Endothelial cell of umbilical vein (primary cell): ENCODE measurements at regions not wholly inside any gene's neighbourhood (a gene's known extent, or its start where the extent isn't known, plus 50 kb on each side); places are given as distances from the start of the nearest gene placed in this dataset.

Source experiments
- BruUV-seq: library from RNA; stranded (reverse); fragments of 400-500 nt; replicated peaks from 2 replicates; lab custom pipeline; 2021; lab: Mats Ljungman, UMichigan
- CTCF ChIA-PET: fragments of 300-600, 350-600 bp; sonication (Branson Sonifier 250); formaldehyde crosslinking; loops from one replicate; lab custom pipeline; 2021; ENCODE audit warnings: antibody characterized with exemption, inconsistent platforms; lab: Charles Lee
- POLR2A ChIA-PET: fragments of 300-600, 350-600 bp; sonication (Branson Sonifier 250); formaldehyde crosslinking; loops from one replicate; lab custom pipeline; 2021; ENCODE audit warnings: antibody characterized with exemption, inconsistent platforms; lab: Charles Lee
- DNase-seq: peaks from one replicate; pipeline ENCODE4 v3.0.0-alpha.2; 2011; ENCODE audit warnings: low read depth, low spot score
- FAIRE-seq: peaks from 2 replicates; lab custom pipeline; 2011; peaks lifted over from hg19 to GRCh38; lab: Jason Lieb, UNC
- H2AFZ ChIP-seq: 2 replicates; pipeline ENCODE4 v1.6.0; 2012; ENCODE audit warnings: low read depth, low read length, control low read depth, inconsistent platforms
- H3K27ac ChIP-seq: 2 replicates; pipeline ENCODE4 v1.5.1; 2011; ENCODE audit warnings: low read depth, mild to moderate bottlenecking, control low read depth, low read length, moderate library complexity; ENCODE audit not compliant: insufficient read depth
- H3K27me3 ChIP-seq, 2 experiments: 2 replicates each; pipeline versions ENCODE4 v1.6.0 to v1.6.1; 2011; ENCODE audit warnings: low read length in 2 of 2, mixed read lengths in 1 of 2; ENCODE audit not compliant: control insufficient read depth in 2 of 2, insufficient read depth in 2 of 2
- H3K36me3 ChIP-seq, 2 experiments: 2 replicates in 1 of 2; 3 replicates in 1 of 2; pipeline ENCODE4 v1.5.1; 2011; ENCODE audit warnings: low read length in 2 of 2, mild to moderate bottlenecking in 1 of 2, moderate library complexity in 1 of 2; ENCODE audit not compliant: control insufficient read depth in 2 of 2, insufficient read depth in 2 of 2; ENCODE audit errors: extremely low read depth in 1 of 2
- H3K4me1 ChIP-seq: 3 replicates; pipeline ENCODE4 v1.5.1; 2011; ENCODE audit warnings: mild to moderate bottlenecking, low read length; ENCODE audit not compliant: control insufficient read depth, insufficient read depth; ENCODE audit errors: extremely low read depth
- H3K4me2 ChIP-seq: 2 replicates; pipeline ENCODE4 v1.6.1; 2011; ENCODE audit warnings: low read length, control low read depth, mixed read lengths; ENCODE audit not compliant: insufficient read depth
- H3K4me3 ChIP-seq, 3 experiments: fragments of 200-600 bp in 1 of 3; sonication (generic), shearing (Covaris generic) in 1 of 3; replicated peaks in 1 of 3; 2 replicates each; pipeline ENCODE4 v1.5.1; 2011 to 2016; ENCODE audit warnings: control low read depth in 3 of 3, low read length in 3 of 3, mild to moderate bottlenecking in 2 of 3, inconsistent platforms in 1 of 3, low read depth in 1 of 3, moderate library complexity in 1 of 3; ENCODE audit not compliant: insufficient read depth in 1 of 3
- H3K79me2 ChIP-seq: 2 replicates; pipeline ENCODE4 v1.6.0; 2012; ENCODE audit warnings: low read length, inconsistent platforms; ENCODE audit not compliant: control insufficient read depth, insufficient read depth
- H3K9ac ChIP-seq: replicated peaks from 2 replicates; pipeline ENCODE3; 2011; ENCODE audit warnings: low read length, control low read depth; ENCODE audit not compliant: insufficient read depth; ENCODE audit errors: extremely low read depth
- H3K9me1 ChIP-seq: replicated peaks from 3 replicates; pipeline ENCODE4 v1.6.0; 2011; ENCODE audit warnings: mild to moderate bottlenecking, low read length; ENCODE audit not compliant: control insufficient read depth, insufficient read depth; ENCODE audit errors: extremely low read depth
- H3K9me3 ChIP-seq: replicated peaks from 2 replicates; pipeline ENCODE4 v1.5.1; 2012; ENCODE audit warnings: low read length, inconsistent platforms; ENCODE audit not compliant: control insufficient read depth, insufficient read depth
- H4K20me1 ChIP-seq: replicated peaks from 2 replicates; pipeline ENCODE3; 2011; ENCODE audit warnings: mild to moderate bottlenecking, low read length; ENCODE audit not compliant: control insufficient read depth, insufficient read depth; ENCODE audit errors: extremely low read depth
- EZH2 ChIP-seq: IDR thresholded peaks from 2 replicates; pipeline ENCODE4 v1.6.1; 2012; ENCODE audit warnings: borderline replicate concordance, low read depth, mild to moderate bottlenecking, moderate library complexity, low read length, inconsistent platforms; ENCODE audit not compliant: severe bottlenecking
- FOS ChIP-seq: IDR thresholded peaks from 2 replicates; pipeline ENCODE4 v1.6.1; 2011; ENCODE audit warnings: mild to moderate bottlenecking, low read length, moderate library complexity, borderline replicate concordance; ENCODE audit not compliant: insufficient read depth
- GATA2 ChIP-seq: IDR thresholded peaks from 2 replicates; pipeline ENCODE4 v1.7.0; 2011; ENCODE audit warnings: low read depth, mild to moderate bottlenecking, moderate library complexity, mixed read lengths, low read length; ENCODE audit not compliant: insufficient read length, insufficient read depth
- JUN ChIP-seq: IDR thresholded peaks from 2 replicates; pipeline ENCODE4 v1.6.1; 2011; ENCODE audit warnings: borderline replicate concordance, low read depth; ENCODE audit not compliant: insufficient read length, insufficient read depth
- MYC ChIP-seq: IDR thresholded peaks from one replicate; pipeline ENCODE4 v1.6.1; 2011; ENCODE audit warnings: mild to moderate bottlenecking, low read depth, low read length
- POLR2A ChIP-seq: IDR thresholded peaks from 2 replicates; pipeline ENCODE4 v1.6.1; 2012; ENCODE audit warnings: low read depth, mild to moderate bottlenecking, control low read depth, low read length
- POLR2AphosphoS5 ChIP-seq: IDR thresholded peaks from 2 replicates; pipeline ENCODE4 v1.6.1; 2012; ENCODE audit warnings: low read depth, mild to moderate bottlenecking, control low read depth, low read length, moderate library complexity; ENCODE audit not compliant: insufficient read depth
- dilution Hi-C: fragments of 300-500 bp; cut with MboI; formaldehyde crosslinking; loops from one replicate; pipeline ENCODE4 v1.15.0; 2019; ENCODE audit warnings: low sequenced_read_pairs; ENCODE audit not compliant: extremely low pct_ligation_motif_present
- intact Hi-C: fragments of 100-400 bp; cut with micrococcal nuclease; formaldehyde crosslinking; loops from one replicate; pipeline ENCODE4 v1.10.0; 2022
- TF ChIP-seq, protein P1 (sequence below): IDR thresholded peaks from 2 replicates; pipeline ENCODE4 v1.6.1; 2011; ENCODE audit not compliant: insufficient read depth, insufficient read length
- TF ChIP-seq, protein P2 (sequence below), 2 donors: IDR thresholded peaks; 1 replicate in 1 of 2; 2 replicates in 1 of 2; pipeline ENCODE4 v1.5.1; 2011; ENCODE audit warnings: low read length in 2 of 2, mild to moderate bottlenecking in 2 of 2, moderate library complexity in 2 of 2, control low read depth in 1 of 2, inconsistent platforms in 1 of 2, low read depth in 1 of 2; ENCODE audit not compliant: insufficient read depth in 1 of 2; ENCODE audit errors: extremely low read depth in 1 of 2

DNA sequence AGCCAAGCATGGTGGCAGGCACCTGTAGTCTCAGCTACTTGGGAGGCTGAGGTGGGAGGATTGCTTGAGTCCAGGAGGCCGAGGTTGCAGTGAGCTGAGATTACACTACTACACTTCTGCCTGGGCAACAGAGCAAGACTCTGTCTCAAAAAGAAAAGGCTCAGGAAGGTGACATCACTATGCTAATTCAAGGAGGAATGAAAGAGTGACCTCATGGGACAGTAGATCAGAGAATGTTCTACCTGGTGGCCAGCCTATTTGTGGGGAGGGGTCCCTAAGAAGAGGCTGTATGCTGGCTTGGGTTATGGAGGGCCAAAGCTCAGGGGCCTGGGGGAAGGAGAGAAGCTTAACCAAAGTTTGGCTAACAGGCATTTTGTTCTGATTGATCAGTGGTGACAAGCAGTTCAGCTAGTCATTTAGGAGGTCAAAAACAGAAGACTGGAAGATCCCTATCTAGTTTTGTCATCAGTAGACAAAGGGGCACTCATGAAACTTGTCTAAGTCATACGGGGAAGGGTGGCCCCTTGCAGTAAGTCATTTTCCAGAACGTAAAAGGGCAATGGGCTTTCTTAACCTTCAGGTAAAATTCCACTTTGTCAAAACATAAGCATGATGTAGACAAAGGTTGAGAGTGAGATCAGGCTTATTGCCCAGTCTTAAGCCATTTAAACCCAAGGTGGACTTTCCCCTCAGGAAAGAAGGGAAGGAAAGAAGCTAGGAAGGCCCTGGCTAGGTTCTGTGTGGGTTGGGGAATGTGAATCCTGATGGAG is 60.8 kb upstream of the EEA1 start:
- DNase-seq (no peak), FAIRE-seq (peak; percentile 24)
- Histone ChIP-seq H3K9me1 (no peaks in the 10 kb centered on the region), H3K27me3 (no peaks in the 10 kb centered on the region), H3K36me3 (no peaks in the 10 kb centered on the region), H4K20me1 (no peaks in the 10 kb centered on the region), H2AFZ (no peak overlapping the region), H3K4me2 (no peak overlapping the region), H3K9me3 (no peaks in the 10 kb centered on the region), H3K4me3 (no peak overlapping the region), H3K79me2 (no peaks in the 10 kb centered on the region), H3K9ac (no peak overlapping the region), H3K4me1 (peaks cover 4% of the 10 kb centered on the region), H3K27ac (no peak overlapping the region)
- no peak for TF ChIP-seq POLR2A
- no peak for TF ChIP-seq FOS
- no peak for TF ChIP-seq GATA2
- ChIA-PET CTCF (interaction anchor here (2.9 to 6.0 kb wide), 4 partner anchors 392 to 1112 kb away, joined by 12 to 87 read pairs (median 58); no protein-coding TSS in a partner anchor), POLR2A (interaction anchor here (0.7 kb wide), 1 partner anchor 206 kb away, joined by 3 read pairs; no protein-coding TSS in a partner anchor)
- no TSS peak for BruUV-seq
- intact Hi-C loops (loop anchor here (5.0 kb wide), 2 partner anchors 97 to 237 kb away; no protein-coding TSS in a partner anchor), dilution Hi-C loops (no loop called here)

- dilution Hi-C loops (no loop called here), intact Hi-C loops (no loop called here)
- Histone ChIP-seq H3K79me2 (no peaks in the 10 kb centered on the region), H3K9me1 (no peaks in the 10 kb centered on the region), H3K4me2 (no peak overlapping the region), H3K4me1 (peaks cover 4% of the 10 kb centered on the region), H3K27me3 (no peaks in the 10 kb centered on the region), H3K4me3 (no peak overlapping the region), H2AFZ (no peak overlapping the region), H3K36me3 (no peaks in the 10 kb centered on the region), H3K9me3 (no peaks in the 10 kb centered on the region), H3K27ac (no peak overlapping the region), H3K9ac (no peak overlapping the region), H4K20me1 (no peaks in the 10 kb centered on the region)
- no TSS peak for BruUV-seq
- ChIA-PET CTCF (interaction anchor here (0.6 to 6.0 kb wide), 9 partner anchors 12 to 428 kb away, joined by 3 to 79 read pairs (median 5); no protein-coding TSS in a partner anchor), POLR2A (no interaction called here)
- TF ChIP-seq EZH2 (no peak), MYC (no peak), POLR2AphosphoS5 (no peak), GATA2 (no peak), POLR2A (no peak), JUN (no peak), FOS (no peak)
- TF ChIP-seq, protein P1, sequence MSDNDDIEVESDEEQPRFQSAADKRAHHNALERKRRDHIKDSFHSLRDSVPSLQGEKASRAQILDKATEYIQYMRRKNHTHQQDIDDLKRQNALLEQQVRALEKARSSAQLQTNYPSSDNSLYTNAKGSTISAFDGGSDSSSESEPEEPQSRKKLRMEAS, result no peak
- TF ChIP-seq, protein P2, sequence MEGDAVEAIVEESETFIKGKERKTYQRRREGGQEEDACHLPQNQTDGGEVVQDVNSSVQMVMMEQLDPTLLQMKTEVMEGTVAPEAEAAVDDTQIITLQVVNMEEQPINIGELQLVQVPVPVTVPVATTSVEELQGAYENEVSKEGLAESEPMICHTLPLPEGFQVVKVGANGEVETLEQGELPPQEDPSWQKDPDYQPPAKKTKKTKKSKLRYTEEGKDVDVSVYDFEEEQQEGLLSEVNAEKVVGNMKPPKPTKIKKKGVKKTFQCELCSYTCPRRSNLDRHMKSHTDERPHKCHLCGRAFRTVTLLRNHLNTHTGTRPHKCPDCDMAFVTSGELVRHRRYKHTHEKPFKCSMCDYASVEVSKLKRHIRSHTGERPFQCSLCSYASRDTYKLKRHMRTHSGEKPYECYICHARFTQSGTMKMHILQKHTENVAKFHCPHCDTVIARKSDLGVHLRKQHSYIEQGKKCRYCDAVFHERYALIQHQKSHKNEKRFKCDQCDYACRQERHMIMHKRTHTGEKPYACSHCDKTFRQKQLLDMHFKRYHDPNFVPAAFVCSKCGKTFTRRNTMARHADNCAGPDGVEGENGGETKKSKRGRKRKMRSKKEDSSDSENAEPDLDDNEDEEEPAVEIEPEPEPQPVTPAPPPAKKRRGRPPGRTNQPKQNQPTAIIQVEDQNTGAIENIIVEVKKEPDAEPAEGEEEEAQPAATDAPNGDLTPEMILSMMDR (IDR thresholded peaks at IDR 0.05; ENCODE audit: extremely low read depth in 1 of 2, insufficient read depth in 1 of 2, low read depth in 1 of 2, low read length in 2 of 2), result no peak
- no peak for DNase-seq
- FAIRE-seq, result no peak
Observed at GRCh38 chr12:92991134-92991533, 62.0 kb upstream of the EEA1 start.
